GM12878 (cell line): ENCODE measurements at regions not wholly inside any gene's neighbourhood (a gene's known extent, or its start where the extent isn't known, plus 50 kb on each side); places are given as distances from the start of the nearest gene placed in this dataset.

Experiments
- CREB1 ChIP-seq: IDR thresholded peaks from 2 replicates; pipeline ENCODE4 v1.6.1; 2012; ENCODE audit warnings: low read depth, mild to moderate bottlenecking, inconsistent platforms
- ELK1 ChIP-seq: IDR thresholded peaks from 2 replicates; pipeline ENCODE4 v1.6.1; 2012; ENCODE audit warnings: low read depth, low read length, improper control_type of control experiment
- ETV6 ChIP-seq, 2 experiments: fragments of 450-650 bp in 1 of 2; IDR thresholded peaks in 1 of 2; conservative IDR thresholded peaks in 1 of 2; 2 replicates each; pipeline ENCODE4 v1.6.1; 2014; ENCODE audit warnings: antibody characterized with exemption in 1 of 2, borderline replicate concordance in 1 of 2, low read depth in 1 of 2, mild to moderate bottlenecking in 1 of 2, moderate library complexity in 1 of 2
- EZH2 ChIP-seq: IDR thresholded peaks from 2 replicates; pipeline ENCODE4 v1.6.1; 2012; ENCODE audit warnings: low read depth, mild to moderate bottlenecking, control low read depth, inconsistent platforms, low read length, borderline replicate concordance; ENCODE audit not compliant: control insufficient read depth
- MAX ChIP-seq: IDR thresholded peaks from 2 replicates; pipeline ENCODE4 v1.6.1; 2012; ENCODE audit warnings: low read depth, low read length, improper control_type of control experiment
- PML ChIP-seq: IDR thresholded peaks from 2 replicates; pipeline ENCODE4 v1.6.1; 2012; ENCODE audit warnings: low read length, inconsistent platforms
- RELB ChIP-seq: fragments of 450-650 bp; IDR thresholded peaks from 2 replicates; pipeline ENCODE4 v1.6.1; 2017; ENCODE audit warnings: low read depth, mild to moderate bottlenecking, moderate library complexity
- ZNF687 ChIP-seq: fragments of 450-650 bp; IDR thresholded peaks from 2 replicates; pipeline ENCODE4 v1.6.1; 2017; ENCODE audit warnings: mild to moderate bottlenecking, moderate library complexity

GRCh38 chr4:173717581-173717980 is 187.6 kb upstream of the HAND2 start:
- TF ChIP-seq MAX (no peak), EZH2 (no peak), ETV6 (conservative IDR thresholded peaks at IDR 0.05 in 1 of 2, IDR thresholded peaks at IDR 0.05 in 1 of 2; ENCODE audit: borderline replicate concordance in 1 of 2, low read depth in 1 of 2) (no peak), RELB (no peak), ZNF687 (no peak), CREB1 (no peak), PML (no peak), ELK1 (no peak)
